ENCODE measurements at regions not wholly inside any gene's neighbourhood (a gene's known extent, or its start where the extent isn't known, plus 50 kb on each side); places are given as distances from the start of the nearest gene placed in this dataset.

GRCh38 chr5:118646917-118647316 is 341.4 kb downstream of the DTWD2 start:
- no peak for DNase-seq (ENCODE audit: extremely low spot score)
- no peak for TF ChIP-seq PKNOX1 (IDR thresholded peaks at IDR 0.05)
- ChIA-PET CTCF (no interaction called here), POLR2A (no interaction called here)

- TF ChIP-seq ELF4 (IDR thresholded peaks at IDR 0.05) (no peak), ARNT (IDR thresholded peaks at IDR 0.05) (no peak), SUZ12 (IDR thresholded peaks at IDR 0.05) (no peak), SP1 (IDR thresholded peaks at IDR 0.05) (no peak), NFRKB (IDR thresholded peaks at IDR 0.05) (no peak), FOXK2 (IDR thresholded peaks at IDR 0.05) (no peak), CTBP1 (IDR thresholded peaks at IDR 0.05; ENCODE audit: borderline replicate concordance) (no peak), FOXA1 (IDR thresholded peaks at IDR 0.05) (no peak)
- POLR2A ChIA-PET: no interaction called here
- DNase-seq (ENCODE audit: extremely low spot score): no peak
- CTCF ChIA-PET: interaction anchor here (0.6 kb wide), 1 partner anchor 932 kb away, joined by 3 read pairs; no protein-coding TSS in a partner anchor
Observed at GRCh38 chr5:118637947-118638670, 350.2 kb downstream of the DTWD2 start.

- ChIA-PET POLR2A (no interaction called here), CTCF (interaction anchor here (0.6 kb wide), 1 partner anchor 455 kb away, joined by 3 read pairs; no protein-coding TSS in a partner anchor)
- TF ChIP-seq SUZ12 (IDR thresholded peaks at IDR 0.05): no peak
- TF ChIP-seq FOXA1 (IDR thresholded peaks at IDR 0.05): no peak
- TF ChIP-seq PKNOX1 (IDR thresholded peaks at IDR 0.05): no peak
- no peak for TF ChIP-seq BHLHE40 (IDR thresholded peaks at IDR 0.05; ENCODE audit: borderline replicate concordance)
- no peak for TF ChIP-seq CTBP1 (IDR thresholded peaks at IDR 0.05; ENCODE audit: borderline replicate concordance)
- DNase-seq (ENCODE audit: extremely low spot score): no peak
Observed at GRCh38 chr5:118628660-118629354, 359.5 kb downstream of the DTWD2 start.

GRCh38 chr5:118620233-118620632 is 368.1 kb downstream of the DTWD2 start:
- POLR2A ChIA-PET: no interaction called here
- DNase-seq (ENCODE audit: extremely low spot score): no peak
- TF ChIP-seq TARDBP (IDR thresholded peaks at IDR 0.05) (no peak), FOXA1 (IDR thresholded peaks at IDR 0.05) (no peak), FOXM1 (IDR thresholded peaks at IDR 0.05; ENCODE audit: borderline replicate concordance) (no peak), NFRKB (IDR thresholded peaks at IDR 0.05) (no peak), CTBP1 (IDR thresholded peaks at IDR 0.05; ENCODE audit: borderline replicate concordance) (no peak), BHLHE40 (IDR thresholded peaks at IDR 0.05; ENCODE audit: borderline replicate concordance) (no peak), L3MBTL2 (conservative IDR thresholded peaks at IDR 0.05) (no peak), HDGF (IDR thresholded peaks at IDR 0.05; ENCODE audit: borderline replicate concordance) (no peak), ARNT (IDR thresholded peaks at IDR 0.05) (no peak), PKNOX1 (IDR thresholded peaks at IDR 0.05) (no peak), SP1 (IDR thresholded peaks at IDR 0.05) (no peak), LEF1 (IDR thresholded peaks at IDR 0.05; ENCODE audit: borderline replicate concordance) (no peak), ELF4 (IDR thresholded peaks at IDR 0.05) (no peak), ZNF384 (IDR thresholded peaks at IDR 0.05) (no peak)
- CTCF ChIA-PET: no interaction called here

GRCh38 chr5:118619823-118620222 is 368.5 kb downstream of the DTWD2 start:
- DNase-seq (ENCODE audit: extremely low spot score): no peak
- TF ChIP-seq ARNT (IDR thresholded peaks at IDR 0.05): no peak
- TF ChIP-seq FOXM1 (IDR thresholded peaks at IDR 0.05; ENCODE audit: borderline replicate concordance): no peak
- no peak for TF ChIP-seq L3MBTL2 (conservative IDR thresholded peaks at IDR 0.05)
- TF ChIP-seq SP1 (IDR thresholded peaks at IDR 0.05): no peak
- TF ChIP-seq TARDBP (IDR thresholded peaks at IDR 0.05): no peak
- TF ChIP-seq BHLHE40 (IDR thresholded peaks at IDR 0.05; ENCODE audit: borderline replicate concordance): no peak
- no peak for TF ChIP-seq ZNF384 (IDR thresholded peaks at IDR 0.05)
- no peak for TF ChIP-seq HDGF (IDR thresholded peaks at IDR 0.05; ENCODE audit: borderline replicate concordance)
- TF ChIP-seq FOXK2 (IDR thresholded peaks at IDR 0.05): no peak
- no peak for TF ChIP-seq PKNOX1 (IDR thresholded peaks at IDR 0.05)
- no peak for TF ChIP-seq SUZ12 (IDR thresholded peaks at IDR 0.05)
- TF ChIP-seq FOXA1 (IDR thresholded peaks at IDR 0.05): no peak
- no peak for TF ChIP-seq NFRKB (IDR thresholded peaks at IDR 0.05)
- TF ChIP-seq CTBP1 (IDR thresholded peaks at IDR 0.05; ENCODE audit: borderline replicate concordance): no peak
- no peak for TF ChIP-seq ELF4 (IDR thresholded peaks at IDR 0.05)
- ChIA-PET POLR2A (no interaction called here), CTCF (no interaction called here)

- ChIA-PET POLR2A (no interaction called here), CTCF (no interaction called here)
- no peak for DNase-seq (ENCODE audit: extremely low spot score)
- TF ChIP-seq BHLHE40 (IDR thresholded peaks at IDR 0.05; ENCODE audit: borderline replicate concordance) (no peak), CTBP1 (IDR thresholded peaks at IDR 0.05; ENCODE audit: borderline replicate concordance) (no peak), FOXK2 (IDR thresholded peaks at IDR 0.05) (no peak), LEF1 (IDR thresholded peaks at IDR 0.05; ENCODE audit: borderline replicate concordance) (no peak), SP1 (IDR thresholded peaks at IDR 0.05) (no peak), PKNOX1 (IDR thresholded peaks at IDR 0.05) (no peak), FOXA1 (IDR thresholded peaks at IDR 0.05) (no peak), ZNF384 (IDR thresholded peaks at IDR 0.05) (no peak), L3MBTL2 (conservative IDR thresholded peaks at IDR 0.05) (no peak)
Observed at GRCh38 chr5:118616281-118616680, 372.1 kb downstream of the DTWD2 start.

Measured in HEK293T (cell line).